Breast epithelium (tissue), 4 donors: ENCODE measurements at regions not wholly inside any gene's neighbourhood (a gene's known extent, or its start where the extent isn't known, plus 50 kb on each side); places are given as distances from the start of the nearest gene placed in this dataset.

Experiments
- DNase-seq, 2 donors: peaks; one replicate each; pipeline ENCODE4 v3.0.0-alpha.2; 2019; ENCODE audit warnings: low spot score in 2 of 2
- H3K27ac ChIP-seq, 2 donors: fragments of 200-600 bp; sonication (generic) in 1 of 2; one replicate each; pipeline ENCODE4 v1.5.1; 2016 to 2019; ENCODE audit warnings: mild to moderate bottlenecking in 1 of 2
- H3K27me3 ChIP-seq, 2 donors: fragments of 200-600 bp; sonication (generic) in 1 of 2; one replicate each; pipeline versions ENCODE4 v1.5.1 to v1.6.0; 2017 to 2019; ENCODE audit warnings: control low read depth in 1 of 2, mild to moderate bottlenecking in 1 of 2
- H3K36me3 ChIP-seq: fragments of 200-600 bp; one replicate; pipeline ENCODE4 v1.5.1; 2019
- H3K4me1 ChIP-seq, 2 donors: fragments of 200-600 bp; sonication (generic); one replicate each; pipeline ENCODE4 v1.5.1; 2016 to 2019; ENCODE audit warnings: control low read depth in 1 of 2
- H3K4me3 ChIP-seq, 3 donors: fragments of 200-600 bp; sonication (generic); 1 replicate in 2 of 3; 2 replicates in 1 of 3; pipeline ENCODE4 v1.5.1; 2016 to 2019; ENCODE audit warnings: mild to moderate bottlenecking in 3 of 3, moderate library complexity in 2 of 3
- H3K9me3 ChIP-seq, 2 donors: fragments of 200-600 bp; sonication (generic) in 1 of 2; one replicate each; pipeline ENCODE4 v1.5.1; 2016 to 2019; ENCODE audit warnings: control low read depth in 1 of 2
- CTCF ChIP-seq, 3 donors: fragments of 450-650 bp; IDR thresholded peaks; one replicate each; pipeline ENCODE4 v1.5.1; 2016 to 2017; ENCODE audit warnings: antibody characterized with exemption in 3 of 3, mild to moderate bottlenecking in 3 of 3, moderate library complexity in 3 of 3
- POLR2A ChIP-seq: fragments of 450-650 bp; IDR thresholded peaks from one replicate; pipeline ENCODE4 v1.6.1; 2016; ENCODE audit warnings: antibody characterized with exemption, mild to moderate bottlenecking, moderate library complexity
- POLR2AphosphoS5 ChIP-seq, 3 donors: sonication (generic); formaldehyde crosslinking; IDR thresholded peaks; one replicate each; pipeline ENCODE4 v1.6.1; 2017; ENCODE audit warnings: antibody characterized with exemption in 3 of 3
- intact Hi-C: fragments of 100-400 bp; cut with DNase I; formaldehyde crosslinking; loops from one replicate; pipeline ENCODE4 v1.15.1; 2023; ENCODE audit warnings: low total_unique reads

GRCh38 chr2:226001716-226002115, 602.2 kb downstream of the NYAP2 start:
- DNase-seq = no peak
- TF ChIP-seq CTCF (IDR thresholded peaks at IDR 0.05) = no peak
- no peak for TF ChIP-seq POLR2A
- TF ChIP-seq POLR2AphosphoS5 (IDR thresholded peaks at IDR 0.05) = no peak
- H3K27ac ChIP-seq = peak overlapping the region in 1 of 2 donors; percentile 52
- H3K4me3 ChIP-seq = no peak overlapping the region
- no peaks in the 10 kb centered on the region for H3K27me3 ChIP-seq
- no peaks in the 10 kb centered on the region for H3K36me3 ChIP-seq
- no peaks in the 10 kb centered on the region for H3K9me3 ChIP-seq
- no peaks in the 10 kb centered on the region for H3K4me1 ChIP-seq
- intact Hi-C loops = no loop called here

DNA sequence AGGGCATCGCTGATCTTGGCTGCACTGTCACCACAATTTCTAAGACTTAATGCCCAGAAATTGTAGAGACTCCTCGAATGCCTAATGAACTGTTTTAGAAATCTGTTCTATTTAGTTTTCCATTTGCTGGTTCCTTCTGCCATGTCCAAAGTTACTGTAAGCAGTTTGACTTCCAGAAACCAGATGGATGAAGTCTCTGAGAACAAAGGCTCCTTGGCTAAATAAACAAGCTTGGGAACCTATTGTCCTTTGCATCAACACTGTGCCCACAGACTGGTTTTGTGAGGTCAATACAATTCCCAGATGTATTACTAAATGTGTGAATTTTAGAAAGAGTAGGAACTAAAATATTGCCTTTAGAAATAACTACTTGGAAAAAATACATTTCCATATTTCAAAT, 600.2 kb downstream of the NYAP2 start:
- Histone ChIP-seq H3K27ac (no peak overlapping the region), H3K4me3 (no peak overlapping the region), H3K36me3 (no peaks in the 10 kb centered on the region), H3K4me1 (no peaks in the 10 kb centered on the region), H3K9me3 (no peaks in the 10 kb centered on the region), H3K27me3 (no peaks in the 10 kb centered on the region)
- intact Hi-C loops = no loop called here
- TF ChIP-seq POLR2AphosphoS5 (IDR thresholded peaks at IDR 0.05) = no peak
- no peak for TF ChIP-seq CTCF (IDR thresholded peaks at IDR 0.05)
- no peak for TF ChIP-seq POLR2A
- no peak for DNase-seq

DNA sequence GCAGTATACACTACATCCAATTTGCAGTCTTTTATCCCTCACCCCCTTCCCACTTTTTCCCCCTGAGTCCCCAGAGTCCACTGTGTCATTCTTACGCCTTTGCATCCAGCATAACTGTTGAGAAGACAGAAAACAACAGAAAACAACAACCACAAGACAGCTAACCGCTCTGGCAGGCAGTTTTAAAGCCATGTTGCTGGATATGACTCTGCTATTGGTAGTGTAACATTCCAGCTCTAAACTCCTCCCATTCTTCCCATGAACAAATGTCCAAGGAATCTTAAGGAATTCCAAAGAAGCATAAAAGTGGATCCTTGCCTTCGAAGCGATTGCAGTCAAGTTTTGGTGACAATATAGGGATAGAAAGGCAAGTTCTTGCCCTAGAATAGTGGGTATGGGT, 599.1 kb downstream of the NYAP2 start:
- no peak for DNase-seq
- Histone ChIP-seq H3K4me1 (no peaks in the 10 kb centered on the region), H3K36me3 (no peaks in the 10 kb centered on the region), H3K27me3 (no peaks in the 10 kb centered on the region), H3K27ac (no peak overlapping the region), H3K9me3 (no peaks in the 10 kb centered on the region), H3K4me3 (no peak overlapping the region)
- intact Hi-C loops = no loop called here
- TF ChIP-seq CTCF (IDR thresholded peaks at IDR 0.05) = no peak
- no peak for TF ChIP-seq POLR2A
- TF ChIP-seq POLR2AphosphoS5 (IDR thresholded peaks at IDR 0.05) = no peak

DNA sequence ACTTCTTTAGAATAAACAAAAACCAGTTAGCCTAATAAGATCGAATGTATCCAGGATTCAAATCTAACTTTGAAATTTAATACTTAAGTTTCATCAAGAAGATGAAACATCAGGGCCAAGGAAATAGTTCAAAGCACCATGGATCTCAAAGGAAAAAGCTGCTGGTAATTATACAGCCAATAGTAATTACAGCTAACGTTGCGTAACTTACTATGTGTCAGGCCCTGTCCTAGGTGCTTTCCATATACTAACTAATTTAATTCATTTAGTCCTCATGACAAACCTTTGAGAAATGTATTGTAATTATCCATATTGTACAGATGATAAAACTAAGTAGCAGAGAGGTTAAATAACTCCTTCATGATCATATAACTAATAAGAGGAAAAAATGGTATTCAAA, 598.6 kb downstream of the NYAP2 start:
- H3K27me3 ChIP-seq = no peaks in the 10 kb centered on the region
- intact Hi-C loops = no loop called here
- no peaks in the 10 kb centered on the region for H3K4me1 ChIP-seq
- H3K9me3 ChIP-seq = no peaks in the 10 kb centered on the region
- H3K4me3 ChIP-seq = no peak overlapping the region
- H3K36me3 ChIP-seq = no peaks in the 10 kb centered on the region
- no peak overlapping the region for H3K27ac ChIP-seq
- no peak for DNase-seq
- TF ChIP-seq CTCF (IDR thresholded peaks at IDR 0.05) (no peak), POLR2AphosphoS5 (IDR thresholded peaks at IDR 0.05) (no peak), POLR2A (no peak)

DNA sequence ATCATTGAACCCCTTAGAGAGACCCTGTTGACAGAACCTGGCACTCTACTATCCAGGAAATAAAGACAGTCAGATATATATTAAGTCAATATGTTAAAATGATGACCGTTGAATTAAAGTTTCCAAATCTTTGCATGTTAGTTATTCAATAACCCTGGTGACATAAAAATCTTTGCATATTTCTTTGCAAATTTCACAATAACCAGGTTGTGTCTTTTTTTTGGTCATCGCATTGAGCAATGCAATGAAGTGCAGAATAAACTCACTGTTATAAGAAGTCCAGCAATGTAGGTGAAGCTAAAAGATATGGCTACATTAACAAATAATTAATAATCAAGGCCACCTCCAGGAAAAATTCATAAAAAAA, 596.9 kb downstream of the NYAP2 start:
- TF ChIP-seq POLR2AphosphoS5 (IDR thresholded peaks at IDR 0.05) = no peak
- no peak for TF ChIP-seq POLR2A
- TF ChIP-seq CTCF (IDR thresholded peaks at IDR 0.05) = no peak

More for the DNA sequence above, 596.9 kb downstream of the NYAP2 start:
- Histone ChIP-seq H3K4me3 (no peak overlapping the region), H3K27me3 (no peaks in the 10 kb centered on the region), H3K4me1 (no peaks in the 10 kb centered on the region), H3K9me3 (no peaks in the 10 kb centered on the region), H3K36me3 (no peaks in the 10 kb centered on the region), H3K27ac (peak overlapping the region in 1 of 2 donors; percentile 75)
- no peak for DNase-seq
- intact Hi-C loops = no loop called here
